ENCODE measurements at regions not wholly inside any gene's neighbourhood (a gene's known extent, or its start where the extent isn't known, plus 50 kb on each side); places are given as distances from the start of the nearest gene placed in this dataset.

DNA sequence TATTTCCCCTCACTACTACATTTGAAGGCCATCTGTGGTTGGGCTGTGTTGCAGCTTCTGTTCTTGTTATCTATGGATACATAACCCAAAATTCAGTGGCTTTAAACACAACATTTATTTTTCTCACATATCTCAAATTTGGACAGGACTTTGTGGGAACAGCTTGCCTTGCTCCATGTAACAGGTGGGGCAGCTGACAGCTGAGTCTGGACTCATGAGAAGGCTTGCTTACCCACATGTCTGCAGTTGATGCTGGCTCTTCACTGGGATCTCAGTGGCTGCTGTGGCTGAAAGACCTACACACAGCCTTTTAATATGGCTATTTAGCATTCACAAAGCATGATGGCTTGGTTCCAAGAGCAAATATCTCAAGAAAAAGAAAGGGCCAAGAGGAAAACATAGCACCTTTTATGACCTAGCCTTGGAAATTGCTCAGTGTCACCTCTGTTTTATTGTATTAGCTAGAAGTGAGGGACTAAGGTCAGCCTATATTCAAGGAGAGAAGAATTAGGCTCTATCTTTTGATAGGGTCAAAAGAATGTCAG lies 296.8 kb upstream of the ZNF521 start:
- no peak for FAIRE-seq
- CTCF ChIA-PET: no interaction called here

DNA sequence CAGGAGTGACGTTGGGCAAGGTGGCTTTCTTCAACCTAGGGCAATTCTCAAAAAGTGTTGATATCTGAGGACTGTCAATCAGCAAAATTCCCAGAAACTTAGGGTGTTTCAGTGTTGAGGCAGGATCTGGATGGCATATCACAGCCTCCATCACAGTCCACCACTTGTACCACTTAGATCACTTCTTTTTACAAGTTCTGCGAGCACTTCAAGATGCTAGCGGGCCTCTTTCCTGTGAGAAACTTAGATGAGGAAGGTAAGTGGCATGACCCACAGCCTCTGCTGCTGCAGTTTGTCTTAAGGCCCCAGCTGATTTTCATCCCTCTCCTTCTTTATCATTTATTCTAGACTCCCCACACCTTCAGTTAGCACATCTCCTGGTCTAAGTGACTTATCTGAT lies 295.4 kb upstream of the ZNF521 start:
- DNase-seq (ENCODE audit: low read depth, low spot score): no peak
- H3K4me2 ChIP-seq (ENCODE audit: insufficient read depth, low read length): no peak overlapping the region
- no peak overlapping the region for H3K9ac ChIP-seq (replicated peaks; ENCODE audit: extremely low read depth, insufficient read depth, low read length)
- TF ChIP-seq FOS (IDR thresholded peaks at IDR 0.05; ENCODE audit: borderline replicate concordance, insufficient read depth, low read length) (no peak), JUN (IDR thresholded peaks at IDR 0.05; ENCODE audit: borderline replicate concordance, insufficient read depth, insufficient read length, low read depth) (no peak), POLR2A (IDR thresholded peaks at IDR 0.05; ENCODE audit: low read depth, low read length) (no peak), GATA2 (IDR thresholded peaks at IDR 0.05; ENCODE audit: insufficient read depth, insufficient read length, low read depth, low read length) (no peak), POLR2AphosphoS5 (IDR thresholded peaks at IDR 0.05; ENCODE audit: insufficient read depth, low read depth, low read length) (no peak)
- TF ChIP-seq, protein P1, sequence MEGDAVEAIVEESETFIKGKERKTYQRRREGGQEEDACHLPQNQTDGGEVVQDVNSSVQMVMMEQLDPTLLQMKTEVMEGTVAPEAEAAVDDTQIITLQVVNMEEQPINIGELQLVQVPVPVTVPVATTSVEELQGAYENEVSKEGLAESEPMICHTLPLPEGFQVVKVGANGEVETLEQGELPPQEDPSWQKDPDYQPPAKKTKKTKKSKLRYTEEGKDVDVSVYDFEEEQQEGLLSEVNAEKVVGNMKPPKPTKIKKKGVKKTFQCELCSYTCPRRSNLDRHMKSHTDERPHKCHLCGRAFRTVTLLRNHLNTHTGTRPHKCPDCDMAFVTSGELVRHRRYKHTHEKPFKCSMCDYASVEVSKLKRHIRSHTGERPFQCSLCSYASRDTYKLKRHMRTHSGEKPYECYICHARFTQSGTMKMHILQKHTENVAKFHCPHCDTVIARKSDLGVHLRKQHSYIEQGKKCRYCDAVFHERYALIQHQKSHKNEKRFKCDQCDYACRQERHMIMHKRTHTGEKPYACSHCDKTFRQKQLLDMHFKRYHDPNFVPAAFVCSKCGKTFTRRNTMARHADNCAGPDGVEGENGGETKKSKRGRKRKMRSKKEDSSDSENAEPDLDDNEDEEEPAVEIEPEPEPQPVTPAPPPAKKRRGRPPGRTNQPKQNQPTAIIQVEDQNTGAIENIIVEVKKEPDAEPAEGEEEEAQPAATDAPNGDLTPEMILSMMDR (IDR thresholded peaks at IDR 0.05; ENCODE audit: extremely low read depth in 1 of 2, insufficient read depth in 1 of 2, low read depth in 1 of 2, low read length in 2 of 2): no peak
- no peak overlapping the region for H2AFZ ChIP-seq (ENCODE audit: low read depth, low read length)
- no peak overlapping the region for H3K27ac ChIP-seq (ENCODE audit: insufficient read depth, low read depth, low read length)
- no peaks in the 10 kb centered on the region for H3K79me2 ChIP-seq (ENCODE audit: control insufficient read depth, insufficient read depth, low read length)
- no TSS peak for BruUV-seq (replicated peaks)
- no peaks in the 10 kb centered on the region for H4K20me1 ChIP-seq (replicated peaks; ENCODE audit: control insufficient read depth, extremely low read depth, insufficient read depth, low read length)
- no peaks in the 10 kb centered on the region for H3K9me3 ChIP-seq (replicated peaks; ENCODE audit: control insufficient read depth, insufficient read depth, low read length)
- H3K4me3 ChIP-seq (replicated peaks in 1 of 3; ENCODE audit: insufficient read depth in 1 of 3, low read depth in 1 of 3, low read length in 3 of 3): no peak overlapping the region
- POLR2A ChIA-PET: no interaction called here
- FAIRE-seq: no peak
- H3K9me1 ChIP-seq (replicated peaks; ENCODE audit: control insufficient read depth, extremely low read depth, insufficient read depth, low read length): no peaks in the 10 kb centered on the region
- dilution Hi-C loops (cut with MboI; ENCODE audit: extremely low pct_ligation_motif_present, low sequenced_read_pairs): no loop called here
- no peaks in the 10 kb centered on the region for H3K36me3 ChIP-seq (ENCODE audit: control insufficient read depth in 2 of 2, extremely low read depth in 1 of 2, insufficient read depth in 2 of 2, low read length in 2 of 2)
- intact Hi-C loops (cut with micrococcal nuclease): no loop called here
- CTCF ChIA-PET: interaction anchor here (1.5 kb wide), 1 partner anchor 12 kb away, joined by 4 read pairs; no protein-coding TSS in a partner anchor
- H3K27me3 ChIP-seq (ENCODE audit: control insufficient read depth in 2 of 2, insufficient read depth in 2 of 2, low read length in 2 of 2): peaks cover 0 to 3% of the 10 kb centered on the region in 2 experiments
- H3K4me1 ChIP-seq (ENCODE audit: control insufficient read depth, extremely low read depth, insufficient read depth, low read length): no peaks in the 10 kb centered on the region

More for the DNA sequence above, 296.8 kb upstream of the ZNF521 start:
- Histone ChIP-seq H3K4me2 (ENCODE audit: insufficient read depth, low read length) (no peak overlapping the region), H4K20me1 (replicated peaks; ENCODE audit: control insufficient read depth, extremely low read depth, insufficient read depth, low read length) (no peaks in the 10 kb centered on the region), H3K36me3 (ENCODE audit: control insufficient read depth in 2 of 2, extremely low read depth in 1 of 2, insufficient read depth in 2 of 2, low read length in 2 of 2) (no peaks in the 10 kb centered on the region), H3K9me1 (replicated peaks; ENCODE audit: control insufficient read depth, extremely low read depth, insufficient read depth, low read length) (no peaks in the 10 kb centered on the region), H3K4me1 (ENCODE audit: control insufficient read depth, extremely low read depth, insufficient read depth, low read length) (no peaks in the 10 kb centered on the region), H3K27me3 (ENCODE audit: control insufficient read depth in 2 of 2, insufficient read depth in 2 of 2, low read length in 2 of 2) (no peaks in the 10 kb centered on the region), H3K4me3 (replicated peaks in 1 of 3; ENCODE audit: insufficient read depth in 1 of 3, low read depth in 1 of 3, low read length in 3 of 3) (no peak overlapping the region), H3K27ac (ENCODE audit: insufficient read depth, low read depth, low read length) (no peak overlapping the region), H2AFZ (ENCODE audit: low read depth, low read length) (no peak overlapping the region), H3K9ac (replicated peaks; ENCODE audit: extremely low read depth, insufficient read depth, low read length) (no peak overlapping the region), H3K79me2 (ENCODE audit: control insufficient read depth, insufficient read depth, low read length) (no peaks in the 10 kb centered on the region), H3K9me3 (replicated peaks; ENCODE audit: control insufficient read depth, insufficient read depth, low read length) (no peaks in the 10 kb centered on the region)
- TF ChIP-seq, protein P1 (IDR thresholded peaks at IDR 0.05; ENCODE audit: extremely low read depth in 1 of 2, insufficient read depth in 1 of 2, low read depth in 1 of 2, low read length in 2 of 2): no peak
- POLR2A ChIA-PET: no interaction called here
- intact Hi-C loops (cut with micrococcal nuclease) (no loop called here), dilution Hi-C loops (cut with MboI; ENCODE audit: extremely low pct_ligation_motif_present, low sequenced_read_pairs) (no loop called here)
- DNase-seq (ENCODE audit: low read depth, low spot score): no peak
- no TSS peak for BruUV-seq (replicated peaks)
